ENCODE measurements at regions not wholly inside any gene's neighbourhood (a gene's known extent, or its start where the extent isn't known, plus 50 kb on each side); places are given as distances from the start of the nearest gene placed in this dataset.

- DNase-seq (no peak), ATAC-seq (no peak), FAIRE-seq (no peak)
- intact Hi-C loops (cut with DNase I): no loop called here
- WGBS, 2 donors: 31 to 44% methylated on average over 3 of the region's 3 CpGs
- Histone ChIP-seq H3K9me3 (no peaks in the 10 kb centered on the region), H3K4me3 (no peak overlapping the region), H3K36me3 (no peaks in the 10 kb centered on the region), H3K4me1 (no peaks in the 10 kb centered on the region), H3K27me3 (no peaks in the 10 kb centered on the region), H3K27ac (no peak overlapping the region)
- TF ChIP-seq CTCF (IDR thresholded peaks at IDR 0.05): no peak
Observed at GRCh38 chr6:103862297-103862696, 997.4 kb downstream of the HACE1 start.

GRCh38 chr6:103858003-103858402, 1001.7 kb downstream of the HACE1 start:
- no peaks in the 10 kb centered on the region for H3K36me3 ChIP-seq
- H3K9me3 ChIP-seq: no peaks in the 10 kb centered on the region
- TF ChIP-seq CTCF (IDR thresholded peaks at IDR 0.05): no peak
- no peak for DNase-seq
- WGBS, 2 donors: 65 to 89% methylated on average over 2 of the region's 2 CpGs
- FAIRE-seq: no peak
- ATAC-seq: no peak
- no peak overlapping the region for H3K27ac ChIP-seq
- no peaks in the 10 kb centered on the region for H3K4me1 ChIP-seq
- H3K27me3 ChIP-seq: no peaks in the 10 kb centered on the region
- no peak overlapping the region for H3K4me3 ChIP-seq
- intact Hi-C loops (cut with DNase I): no loop called here

- ATAC-seq (no peak), DNase-seq (no peak), FAIRE-seq (no peak)
- Histone ChIP-seq H3K27me3 (no peaks in the 10 kb centered on the region), H3K9me3 (no peaks in the 10 kb centered on the region), H3K4me1 (no peaks in the 10 kb centered on the region), H3K27ac (no peak overlapping the region), H3K36me3 (no peaks in the 10 kb centered on the region), H3K4me3 (no peak overlapping the region)
- WGBS, 2 donors: 39 to 53% methylated on average over 3 of the region's 3 CpGs
- TF ChIP-seq CTCF (IDR thresholded peaks at IDR 0.05): no peak
- intact Hi-C loops (cut with DNase I): no loop called here
Observed at GRCh38 chr6:103855750-103856149, 1004.0 kb downstream of the HACE1 start.

- Histone ChIP-seq H3K27me3 (no peaks in the 10 kb centered on the region), H3K4me1 (no peaks in the 10 kb centered on the region), H3K4me3 (no peak overlapping the region), H3K9me3 (no peaks in the 10 kb centered on the region), H3K36me3 (no peaks in the 10 kb centered on the region), H3K27ac (no peak overlapping the region)
- DNase-seq (no peak), FAIRE-seq (no peak), ATAC-seq (no peak)
- intact Hi-C loops (cut with DNase I): no loop called here
- TF ChIP-seq CTCF (IDR thresholded peaks at IDR 0.05): no peak
Observed at GRCh38 chr6:103854059-103854458, 1005.7 kb downstream of the HACE1 start.

GRCh38 chr6:103838457-103838856, 1021.3 kb downstream of the HACE1 start:
- H3K4me1 ChIP-seq: no peaks in the 10 kb centered on the region
- intact Hi-C loops (cut with DNase I): no loop called here
- H3K27ac ChIP-seq: no peak overlapping the region
- H3K4me3 ChIP-seq: no peak overlapping the region
- H3K9me3 ChIP-seq: no peaks in the 10 kb centered on the region
- H3K36me3 ChIP-seq: no peaks in the 10 kb centered on the region
- DNase-seq (no peak), ATAC-seq (no peak), FAIRE-seq (no peak)
- TF ChIP-seq CTCF (IDR thresholded peaks at IDR 0.05): no peak
- WGBS, 2 donors: 68 to 79% methylated on average over 2 of the region's 2 CpGs
- H3K27me3 ChIP-seq: no peaks in the 10 kb centered on the region

Measured in pancreas (tissue), 10 donors.